GM12891 (cell line): ENCODE measurements at regions not wholly inside any gene's neighbourhood (a gene's known extent, or its start where the extent isn't known, plus 50 kb on each side); places are given as distances from the start of the nearest gene placed in this dataset.
"Not testable (repeated sequence)": the region's sequence is repeated elsewhere in the genome, so short reads cannot be mapped to it uniquely, and the experiment has no call there.

Experiments
- POLR2A ChIP-seq: IDR thresholded peaks from 2 replicates; pipeline ENCODE4 v1.6.1; 2011; ENCODE audit warnings: low read depth, low read length, control low read depth
- POLR2AphosphoS5 ChIP-seq: IDR thresholded peaks from 2 replicates; pipeline ENCODE4 v1.6.1; 2011; ENCODE audit warnings: low read depth, low read length, control low read depth
- POU2F2 ChIP-seq: IDR thresholded peaks from 2 replicates; pipeline ENCODE4 v1.6.1; 2011; ENCODE audit warnings: low read depth, mild to moderate bottlenecking, control low read depth, low read length, moderate library complexity
- TAF1 ChIP-seq: IDR thresholded peaks from 2 replicates; pipeline ENCODE4 v1.6.1; 2011; ENCODE audit warnings: low read depth, low read length, control low read depth

- not testable (repeated sequence) for TF ChIP-seq POLR2A, POLR2AphosphoS5, TAF1, POU2F2
Measured at GRCh38 chrX:65819983-65820382, 152.5 kb downstream of the MSN start.
